SHP77 treated with DMSO at 0.1 percent for 48 hours (cell line): ENCODE measurements at regions not wholly inside any gene's neighbourhood (a gene's known extent, or its start where the extent isn't known, plus 50 kb on each side); places are given as distances from the start of the nearest gene placed in this dataset.

Experiments
- DNase-seq: peaks from one replicate; lab custom pipeline; 2025; lab: John Stamatoyannopoulos, UW

DNA sequence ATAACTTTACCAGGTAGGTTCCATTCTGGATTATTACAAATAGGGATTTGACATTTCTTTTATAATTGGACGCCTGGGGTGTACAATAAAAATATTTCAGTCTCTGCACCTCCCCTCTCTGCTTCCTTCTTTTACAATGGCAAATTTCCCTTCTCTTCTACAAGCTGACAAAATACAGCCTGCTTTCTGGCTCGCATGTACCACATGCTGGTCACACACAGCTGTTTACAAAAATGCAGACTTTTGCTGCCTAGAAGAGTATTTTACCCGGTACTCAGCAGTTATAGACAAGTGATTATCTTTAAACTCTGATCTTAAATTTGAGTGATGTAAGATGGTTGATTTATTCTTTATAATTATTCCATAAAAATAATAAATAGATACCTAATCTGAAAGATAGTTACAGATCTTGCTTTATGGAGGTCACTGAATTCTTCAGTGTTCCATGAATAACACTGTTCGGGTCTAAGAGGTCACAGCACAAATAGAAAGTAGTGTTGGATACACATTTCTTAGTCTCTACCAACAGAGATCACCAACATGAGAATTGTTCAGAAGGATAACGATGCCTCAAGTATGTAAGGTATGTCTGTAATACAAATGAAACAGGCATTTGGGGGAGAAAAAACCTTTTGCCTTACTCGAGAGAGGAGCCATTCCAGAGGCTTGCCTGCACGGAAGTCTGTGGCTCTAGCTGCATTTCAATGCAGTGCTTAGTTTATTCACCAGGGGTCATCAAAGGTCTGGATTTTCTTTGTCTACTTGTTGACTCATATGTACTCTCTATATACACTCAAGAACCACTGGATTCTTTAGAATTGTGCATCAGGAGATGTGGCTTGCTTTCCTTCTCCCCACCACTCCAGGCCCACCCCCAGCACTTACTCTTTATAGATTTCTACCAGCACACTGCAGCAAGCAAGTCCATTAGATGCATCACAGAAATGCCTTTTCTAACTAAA is 206.6 kb upstream of the RFX3 start:
- DNase-seq, result peak; percentile 60

- DNase-seq, result no peak
Measured at GRCh38 chr9:3730511-3730922, 204.7 kb upstream of the RFX3 start.

DNA sequence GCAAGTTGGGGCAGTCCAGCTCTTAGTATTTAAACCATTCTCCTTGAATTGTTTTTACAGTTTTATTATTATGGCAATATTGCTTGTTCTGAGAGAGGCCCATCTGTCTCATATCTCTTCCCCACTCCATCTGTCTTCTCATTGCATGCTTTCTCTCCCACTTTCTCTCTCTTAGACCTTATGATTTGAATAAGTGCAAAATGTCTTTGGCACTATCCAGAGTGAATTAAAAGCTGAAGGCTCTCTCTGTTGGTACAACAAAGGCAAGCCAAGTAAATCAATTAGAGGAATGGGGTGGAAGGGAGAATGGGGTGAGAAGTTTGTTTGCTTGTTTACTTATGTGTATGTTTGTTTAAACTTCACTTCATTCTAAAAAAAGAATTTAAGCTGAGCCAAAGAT is 195.3 kb upstream of the RFX3 start:
- no peak for DNase-seq

DNA sequence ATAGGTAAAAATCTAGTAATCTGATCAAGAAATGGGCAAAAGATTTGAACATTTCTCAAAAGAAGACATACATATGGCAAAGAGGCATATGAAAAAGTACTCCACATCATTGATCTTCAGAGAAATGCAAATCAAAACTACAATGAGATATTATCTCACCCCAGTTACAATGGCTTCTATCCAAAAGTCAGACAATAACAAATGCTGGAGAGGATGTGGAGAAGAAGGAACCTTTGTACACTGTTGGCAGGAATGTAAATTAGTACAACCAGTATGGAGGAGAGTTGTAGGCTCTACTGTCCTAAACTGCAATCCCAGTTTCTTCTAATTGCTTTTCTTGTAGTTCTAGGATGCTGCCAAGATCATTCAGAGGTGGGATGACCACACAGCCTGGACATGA is 193.5 kb upstream of the RFX3 start:
- no peak for DNase-seq

GRCh38 chr9:3716415-3716814 is 190.6 kb upstream of the RFX3 start:
- DNase-seq, result no peak

- no peak for DNase-seq
Measured at GRCh38 chr9:3708751-3709150, 182.9 kb upstream of the RFX3 start.

GRCh38 chr9:3704890-3705289 is 179.1 kb upstream of the RFX3 start:
- no peak for DNase-seq

DNA sequence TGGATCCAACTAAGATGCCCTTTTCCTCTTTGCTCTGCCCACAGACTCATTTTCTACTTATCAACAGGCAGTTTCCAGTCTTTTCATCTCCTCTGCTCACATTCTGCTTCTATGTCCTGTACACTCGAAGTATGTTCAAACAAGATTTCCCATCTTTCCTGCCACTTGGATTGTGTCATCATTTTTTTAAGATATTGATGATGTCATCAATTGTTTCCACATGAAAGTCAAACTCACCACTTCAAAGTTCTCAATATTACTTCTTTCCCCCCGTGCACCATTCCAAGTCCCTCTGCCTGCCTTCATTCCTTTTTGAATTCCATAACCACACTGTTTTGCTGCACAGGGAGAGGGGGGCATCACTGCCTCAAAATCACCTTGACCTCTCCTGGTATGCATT is 175.0 kb upstream of the RFX3 start:
- DNase-seq, result no peak

DNA sequence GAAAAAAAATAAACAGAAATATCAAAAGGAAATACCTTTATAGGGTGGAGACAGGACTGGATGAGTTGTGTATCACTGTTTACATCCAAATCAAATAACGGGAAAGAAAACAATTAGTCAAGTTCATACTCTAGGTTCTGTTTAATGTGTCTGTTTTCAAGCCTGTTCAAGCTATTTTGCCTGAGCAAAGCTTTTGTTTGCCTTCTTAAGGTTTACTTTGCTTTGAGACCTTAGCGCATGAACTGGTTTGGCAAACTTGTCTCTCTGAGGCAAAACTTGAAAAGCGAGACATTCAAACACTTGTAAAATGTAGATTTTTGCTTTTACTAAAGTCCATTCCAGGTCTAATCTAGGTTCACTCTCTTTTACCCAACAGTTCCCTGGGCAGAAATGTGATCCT is 174.1 kb upstream of the RFX3 start:
- DNase-seq, result no peak

DNA sequence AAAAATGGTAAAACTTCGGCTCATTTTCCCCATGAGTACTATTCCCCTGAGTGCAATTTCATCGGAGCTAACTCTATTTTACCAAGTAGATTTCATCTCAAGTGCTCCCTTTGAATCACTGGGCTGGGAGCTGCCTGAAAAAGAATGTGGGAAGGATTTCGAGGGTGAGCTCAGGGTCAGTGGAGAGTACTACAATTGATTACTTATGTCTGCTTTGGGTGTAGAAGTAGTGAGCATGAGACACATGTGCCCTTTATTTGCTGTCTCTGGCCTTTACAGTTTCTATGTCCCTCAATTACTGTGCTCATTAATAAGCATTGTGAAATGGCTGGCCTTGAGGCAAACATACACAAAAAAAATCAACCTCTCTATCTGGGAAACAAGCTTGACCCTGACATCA is 172.7 kb upstream of the RFX3 start:
- DNase-seq, result no peak

GRCh38 chr9:3698076-3698475 is 172.3 kb upstream of the RFX3 start:
- no peak for DNase-seq

DNA sequence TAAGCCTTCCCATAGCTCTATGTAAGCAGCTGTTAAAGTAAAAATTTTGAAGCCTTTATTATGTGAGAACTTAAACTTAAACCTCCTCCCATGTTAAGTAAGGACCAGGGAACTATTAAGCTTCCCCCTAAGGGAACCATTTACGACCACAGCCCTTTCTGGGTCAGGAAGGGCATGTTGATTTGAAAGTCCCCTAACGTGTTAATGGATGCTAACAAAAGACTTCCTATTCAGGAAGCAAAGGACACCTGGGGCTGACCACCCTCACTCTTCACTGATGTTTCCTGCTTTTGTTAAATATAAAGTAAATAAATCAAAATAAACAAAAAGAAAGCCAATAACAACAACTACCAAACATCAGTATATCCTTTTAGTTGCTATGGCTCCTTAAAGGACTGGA is 170.6 kb upstream of the RFX3 start:
- no peak for DNase-seq

- DNase-seq, result no peak
Measured at GRCh38 chr9:3692606-3693005, 166.8 kb upstream of the RFX3 start.

DNA sequence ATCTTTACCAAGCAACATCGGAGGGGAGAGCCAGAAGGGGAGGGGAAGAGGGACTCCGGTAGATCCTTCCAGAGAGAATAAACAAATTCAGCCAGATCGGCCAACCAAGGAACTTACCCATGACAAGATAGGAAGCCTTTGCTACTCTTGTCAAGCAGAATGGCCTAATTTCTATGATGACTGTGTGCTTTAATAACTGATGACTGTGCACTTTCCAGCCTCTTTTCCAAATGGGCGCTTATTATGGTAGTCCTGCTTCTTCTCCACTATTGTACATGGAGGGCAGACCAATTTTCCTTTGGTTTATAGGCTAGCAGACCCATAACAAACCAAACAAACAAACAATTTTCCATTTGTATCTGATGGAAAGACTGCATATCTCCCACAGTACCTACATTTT is 163.8 kb upstream of the RFX3 start:
- no peak for DNase-seq

- no peak for DNase-seq
Measured at GRCh38 chr9:3687145-3687544, 161.3 kb upstream of the RFX3 start.

DNA sequence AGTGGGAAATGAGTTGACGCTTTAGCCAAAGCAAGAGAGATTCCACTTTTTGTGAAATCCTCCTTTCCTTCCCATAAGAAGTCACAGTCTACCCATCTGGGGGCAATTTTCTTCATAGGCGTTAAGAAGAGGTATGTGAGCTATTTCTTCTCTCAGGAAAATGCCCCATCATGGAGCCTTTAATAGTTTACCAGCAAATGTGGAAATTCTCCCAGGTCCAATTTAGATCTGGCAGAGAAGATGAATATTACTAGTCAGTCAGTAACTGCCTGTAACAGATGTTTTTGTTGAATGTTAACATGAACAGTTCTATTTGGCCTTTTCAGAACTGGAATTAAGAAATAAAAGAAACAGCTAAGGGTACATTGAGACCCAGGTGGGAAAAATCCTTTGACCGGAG is 156.4 kb upstream of the RFX3 start:
- DNase-seq, result no peak

- DNase-seq, result no peak
Measured at GRCh38 chr9:3677541-3677940, 151.7 kb upstream of the RFX3 start.

DNA sequence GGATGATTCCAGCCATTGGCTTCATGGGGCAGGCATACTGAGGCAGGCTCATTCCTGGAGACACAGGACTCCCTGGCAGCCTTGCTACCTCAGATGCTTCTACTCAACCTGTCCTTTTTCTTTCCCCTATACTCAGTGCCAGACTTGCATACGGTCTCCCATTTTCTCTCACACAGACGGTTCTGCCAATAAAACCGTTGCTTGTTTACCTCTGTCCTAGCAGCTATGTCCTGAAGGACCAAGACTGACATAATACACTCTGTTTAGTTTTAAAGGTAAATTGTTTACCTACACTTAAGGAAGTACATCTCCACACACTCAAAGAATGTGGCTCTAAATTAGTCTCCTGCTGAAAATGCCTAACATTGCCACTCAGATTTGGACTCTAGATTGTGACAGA is 151.0 kb upstream of the RFX3 start:
- no peak for DNase-seq

DNA sequence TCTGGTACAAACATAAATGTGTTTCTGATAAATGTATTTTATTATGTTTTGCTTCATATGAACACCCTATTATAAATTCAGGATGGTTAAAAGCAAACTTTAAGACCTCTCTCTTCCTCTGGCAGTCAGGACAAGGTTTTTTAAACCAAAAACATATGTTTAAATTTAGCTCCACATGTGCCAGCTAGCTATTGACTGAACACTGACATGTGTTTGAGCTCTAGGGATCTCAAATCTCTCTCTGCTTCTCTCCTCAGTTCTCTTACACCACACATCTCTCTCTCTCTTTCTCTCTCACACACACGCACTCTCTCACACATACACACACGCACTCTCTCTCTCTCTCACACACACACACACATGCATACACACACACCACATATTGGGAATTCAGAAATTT is 150.1 kb upstream of the RFX3 start:
- no peak for DNase-seq

- no peak for DNase-seq
Measured at GRCh38 chr9:3674561-3674960, 148.8 kb upstream of the RFX3 start.

DNA sequence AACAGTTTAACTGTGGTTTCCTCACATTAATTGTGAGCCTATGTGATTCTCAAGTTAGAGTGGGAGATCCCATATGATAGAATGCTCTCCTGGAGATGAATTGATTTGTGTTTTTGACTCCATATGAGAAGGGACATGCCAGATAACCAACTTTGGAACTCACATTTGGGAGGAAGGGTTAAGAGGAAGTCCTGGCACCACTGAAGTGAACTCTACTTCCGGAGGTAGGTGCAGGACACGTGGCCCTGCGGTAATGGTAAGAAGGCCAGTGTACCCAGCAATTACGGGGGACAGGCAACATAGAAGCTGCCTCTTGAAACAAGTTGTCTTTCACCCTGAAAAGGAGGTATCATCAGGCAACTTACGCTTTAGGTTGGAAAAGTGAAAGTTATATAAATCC is 146.6 kb upstream of the RFX3 start:
- DNase-seq, result no peak

- DNase-seq, result no peak
Measured at GRCh38 chr9:3664044-3664443, 138.2 kb upstream of the RFX3 start.

DNA sequence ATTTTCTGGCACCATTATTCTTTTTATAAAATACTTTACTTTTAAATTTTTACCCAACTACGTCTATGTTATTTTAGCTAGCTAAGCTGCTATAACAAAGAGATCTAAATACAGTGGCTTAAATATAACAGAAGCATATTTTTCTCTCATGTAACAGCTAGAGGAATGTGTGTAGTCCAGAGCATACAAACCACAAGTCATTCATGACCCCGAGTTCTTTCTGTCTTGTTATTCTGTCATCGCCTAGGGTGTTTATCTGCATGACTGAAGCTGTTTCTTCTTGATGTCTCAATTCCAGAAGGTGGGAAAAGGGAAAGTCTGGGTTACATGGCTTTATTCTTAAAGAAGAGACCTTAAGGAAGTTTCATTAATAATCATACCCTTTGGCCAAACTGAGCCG is 136.9 kb upstream of the RFX3 start:
- no peak for DNase-seq

GRCh38 chr9:3660936-3661335 is 135.1 kb upstream of the RFX3 start:
- DNase-seq, result no peak
